ENCODE measurements at regions not wholly inside any gene's neighbourhood (a gene's known extent, or its start where the extent isn't known, plus 50 kb on each side); places are given as distances from the start of the nearest gene placed in this dataset.

- no peak for DNase-seq (ENCODE audit: low read depth in 2 of 2)
Measured at GRCh38 chr7:41633690-41634089, 69.2 kb downstream of the INHBA start.

DNA sequence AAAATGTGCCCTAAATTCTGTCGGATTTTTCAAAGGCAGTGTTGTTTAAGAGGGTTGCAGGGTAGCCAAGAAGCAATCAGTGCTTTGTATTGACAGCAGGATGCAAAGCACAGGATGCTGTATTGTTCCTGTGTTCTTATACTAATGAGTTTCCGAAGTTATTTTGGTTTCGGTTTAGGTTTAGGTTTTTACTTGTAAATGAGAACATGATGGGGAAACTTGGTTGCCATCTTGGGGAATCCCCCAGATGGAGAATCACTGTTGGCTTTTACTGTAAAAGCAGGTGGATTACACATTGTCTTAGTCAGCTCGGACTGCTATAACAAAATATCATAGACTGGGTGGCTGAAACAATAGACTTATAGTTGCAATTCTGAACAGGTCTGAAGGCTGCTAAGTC, 72.1 kb downstream of the INHBA start:
- DNase-seq (ENCODE audit: low read depth in 2 of 2), result no peak

DNA sequence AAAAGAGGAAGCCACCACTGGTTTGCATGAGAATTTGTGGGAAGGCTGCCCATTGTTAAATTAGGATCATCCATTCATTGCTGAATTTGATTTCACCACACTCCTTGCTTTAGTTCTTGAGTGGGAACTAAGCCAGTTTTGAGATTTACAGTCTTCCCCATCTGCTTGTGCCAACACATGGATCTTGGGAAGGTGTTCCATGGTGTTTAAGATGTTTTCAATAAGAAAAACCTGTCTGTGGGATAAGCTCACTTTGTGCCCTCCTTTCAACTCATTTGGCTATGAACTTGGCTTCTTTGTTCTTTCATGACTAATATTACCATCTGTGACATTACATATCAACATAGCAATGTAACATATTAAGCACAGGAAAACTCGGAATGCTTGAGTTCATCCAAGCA, 73.2 kb downstream of the INHBA start:
- peak; percentile 74 to 78 for DNase-seq (ENCODE audit: low read depth in 2 of 2)

DNA sequence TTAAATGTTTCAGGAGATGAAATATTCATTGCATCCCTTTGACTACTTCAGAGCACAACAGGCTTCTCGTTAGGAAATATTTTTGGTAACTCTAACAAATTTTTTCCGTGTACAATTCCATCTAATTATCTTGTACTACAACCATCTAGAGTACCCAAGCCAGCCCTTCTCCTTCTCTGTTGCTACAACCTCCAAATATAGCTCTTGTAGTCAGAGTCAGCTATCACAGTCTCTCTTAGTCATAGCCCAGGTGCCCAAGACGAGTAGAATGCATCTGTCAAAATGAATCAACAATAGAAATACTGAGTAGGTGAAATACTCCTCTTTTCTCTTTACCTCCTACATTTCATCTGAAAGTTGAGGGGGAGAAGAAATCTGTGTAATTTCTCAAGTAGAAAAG, 74.0 kb downstream of the INHBA start:
- DNase-seq (ENCODE audit: low read depth in 2 of 2), result no peak

- DNase-seq (ENCODE audit: low read depth in 2 of 2), result no peak
Measured at GRCh38 chr7:41627645-41628298, 75.1 kb downstream of the INHBA start.

DNA sequence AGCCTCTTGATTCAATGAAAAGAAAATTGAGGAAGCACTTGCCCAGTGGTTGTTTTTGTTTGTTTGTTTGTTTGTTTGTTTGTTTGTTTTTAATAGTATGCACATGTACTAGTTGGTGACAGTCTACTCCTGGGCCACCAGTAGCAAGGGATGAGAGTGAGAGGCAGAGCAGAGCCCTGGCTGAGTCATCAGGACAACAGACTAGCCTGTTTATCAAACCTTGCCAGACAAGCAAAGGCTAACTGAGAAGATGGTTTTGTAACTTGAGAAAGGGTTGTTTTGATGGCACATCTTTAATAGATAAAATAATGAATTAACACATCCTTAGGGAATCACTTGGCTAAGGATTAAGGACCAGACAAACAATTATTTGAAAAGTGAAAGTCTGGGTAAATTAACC, 78.1 kb downstream of the INHBA start:
- no peak for DNase-seq (ENCODE audit: low read depth in 2 of 2)

DNA sequence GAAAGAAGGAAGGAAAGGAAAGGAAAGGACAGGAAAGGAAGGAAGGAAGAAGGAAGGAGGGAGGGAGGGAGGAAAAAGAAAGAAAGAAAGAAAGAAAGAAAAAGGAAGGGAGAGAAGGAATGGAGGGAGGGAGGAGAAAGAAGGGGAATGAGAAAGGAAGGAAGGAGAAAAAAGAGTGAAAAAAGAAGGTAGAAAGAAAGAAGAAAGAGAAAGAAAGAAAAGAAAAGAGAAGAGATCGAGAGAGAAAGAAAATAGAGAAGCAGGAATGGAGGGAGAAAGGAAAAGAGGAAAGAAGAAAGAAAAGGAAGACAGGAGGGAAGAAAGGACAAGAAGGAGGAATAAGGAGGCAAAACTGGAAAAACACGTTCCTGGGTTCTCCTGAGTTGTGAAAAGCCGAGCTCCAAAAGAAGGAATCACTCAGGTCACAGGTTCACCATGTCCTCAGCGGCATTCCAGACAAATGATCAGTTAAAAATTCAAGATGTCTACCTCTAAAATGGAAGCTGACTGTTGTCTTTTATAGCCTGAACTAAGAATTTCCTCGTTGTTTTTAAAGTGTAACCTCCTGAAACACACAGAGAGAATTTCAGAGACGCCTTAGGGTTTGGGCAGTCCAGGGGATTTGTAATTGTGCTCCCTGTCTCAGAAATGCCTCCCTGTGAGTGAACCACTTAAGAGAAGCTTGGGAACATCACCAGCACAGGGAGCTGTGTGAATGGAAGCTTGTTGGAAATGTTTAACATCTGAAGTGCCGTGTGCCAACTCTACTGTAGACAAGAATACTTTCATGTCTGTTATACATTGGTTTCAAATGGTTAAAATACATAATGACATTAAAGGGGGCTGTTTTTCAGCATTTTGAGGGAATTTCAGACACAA, 80.7 kb downstream of the INHBA start:
- DNase-seq (ENCODE audit: low read depth in 2 of 2), result no peak

GRCh38 chr7:41617987-41618386, 84.9 kb downstream of the INHBA start:
- DNase-seq (ENCODE audit: low read depth in 2 of 2), result no peak

DNA sequence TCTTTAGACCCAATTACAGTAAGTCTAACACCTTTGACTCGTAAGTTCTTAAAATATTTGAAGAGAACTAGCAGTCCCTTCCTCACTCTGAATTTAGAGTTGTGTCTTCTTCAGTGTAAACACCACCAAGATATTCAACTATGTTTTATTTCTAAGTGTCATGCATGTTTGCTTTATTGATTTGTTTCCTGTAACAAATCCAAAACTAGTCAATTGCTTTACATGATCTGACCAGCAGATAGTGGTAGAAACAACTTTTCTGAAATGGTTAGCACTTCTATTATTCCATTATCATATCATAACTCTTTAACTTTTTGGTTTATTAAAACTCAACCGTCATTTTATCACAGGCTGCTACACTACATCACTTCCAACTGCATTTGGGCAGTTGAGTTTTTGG, 90.1 kb downstream of the INHBA start:
- DNase-seq (ENCODE audit: low read depth in 2 of 2), result no peak

- DNase-seq (ENCODE audit: low read depth in 2 of 2), result no peak
Measured at GRCh38 chr7:41612386-41612785, 90.5 kb downstream of the INHBA start.

GRCh38 chr7:41608447-41608846, 94.4 kb downstream of the INHBA start:
- DNase-seq (ENCODE audit: low read depth in 2 of 2), result no peak

- no peak for DNase-seq (ENCODE audit: low read depth in 2 of 2)
Measured at GRCh38 chr7:41603985-41604384, 98.9 kb downstream of the INHBA start.

DNA sequence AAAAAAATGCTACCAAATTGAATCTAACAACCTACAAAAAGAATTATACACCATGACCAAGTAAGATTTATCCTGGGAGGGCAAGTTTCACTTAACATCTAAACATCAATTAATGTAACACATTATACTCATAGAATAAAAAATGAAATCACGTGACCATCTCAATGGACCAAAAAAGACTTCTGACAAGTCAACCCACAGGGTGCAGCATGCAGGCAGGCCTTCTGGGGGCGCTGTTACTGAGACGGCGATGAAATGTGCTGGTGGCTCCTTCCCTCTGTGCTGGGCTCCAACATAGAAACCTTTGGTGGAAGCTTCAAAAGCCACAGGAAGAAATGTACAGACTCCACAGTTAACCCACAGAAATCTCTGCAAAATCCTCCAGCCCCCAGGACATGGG, 103.1 kb downstream of the INHBA start:
- DNase-seq (ENCODE audit: low read depth in 2 of 2), result no peak

DNA sequence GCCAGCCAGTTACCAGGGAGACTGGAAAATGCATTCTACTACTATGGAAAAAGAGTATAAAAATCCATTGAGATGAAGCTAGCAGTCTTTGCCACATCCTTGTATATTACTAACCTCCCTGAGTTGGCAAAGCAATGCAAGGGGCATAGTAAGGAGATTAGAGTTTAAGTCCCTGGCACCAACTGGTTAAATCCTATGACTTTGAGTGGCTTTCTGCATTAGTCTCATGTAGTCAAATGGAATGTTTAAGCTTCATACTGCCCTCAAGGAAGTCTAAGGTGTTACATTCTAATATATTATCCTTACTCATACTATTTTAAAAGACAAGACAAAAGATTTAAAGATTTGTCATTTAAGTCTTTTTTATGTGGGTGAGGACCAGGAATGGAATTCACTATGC, 110.1 kb downstream of the INHBA start:
- DNase-seq (ENCODE audit: low read depth in 2 of 2), result no peak

DNA sequence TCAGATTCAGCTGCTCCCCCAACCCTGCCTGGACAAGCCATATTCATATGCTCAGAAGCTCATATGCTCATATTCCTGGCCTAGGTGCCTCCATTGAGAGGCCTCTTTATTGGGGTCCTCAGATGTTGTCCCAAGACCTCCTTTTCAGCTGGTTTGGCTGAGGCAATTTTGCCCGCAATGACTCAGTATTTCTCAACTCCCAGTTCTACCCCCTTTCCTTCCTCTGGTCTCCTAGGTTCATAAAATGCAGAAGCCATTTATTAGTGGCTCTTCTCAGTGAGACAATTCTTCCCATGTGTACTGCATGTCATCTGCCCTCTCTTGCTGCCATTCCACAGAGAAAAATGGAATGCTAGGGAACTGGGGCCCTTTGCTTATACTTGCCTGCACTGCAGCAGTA, 110.7 kb downstream of the INHBA start:
- no peak for DNase-seq (ENCODE audit: low read depth in 2 of 2)

DNA sequence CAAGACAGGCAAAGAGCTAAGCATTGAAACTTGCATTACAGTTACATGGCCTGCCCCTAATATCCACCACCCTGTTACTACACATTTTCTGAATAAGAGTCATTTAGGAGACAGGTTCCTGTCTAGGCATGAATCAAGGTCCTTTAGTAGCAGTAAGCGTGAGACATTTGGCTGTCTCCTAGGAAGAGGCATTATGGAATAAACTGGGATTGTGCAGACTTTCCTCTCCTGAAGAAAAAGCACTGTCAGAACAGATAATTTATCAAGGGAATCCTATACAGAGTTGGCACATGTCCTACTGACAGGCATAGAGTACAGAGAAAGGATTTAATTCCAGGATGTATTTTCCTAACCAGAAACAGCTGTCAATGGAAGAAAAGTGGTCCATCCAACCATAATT, 111.9 kb downstream of the INHBA start:
- no peak for DNase-seq (ENCODE audit: low read depth in 2 of 2)

- DNase-seq (ENCODE audit: low read depth in 2 of 2), result no peak
Measured at GRCh38 chr7:41588341-41588740, 114.5 kb downstream of the INHBA start.

GRCh38 chr7:41586931-41587640, 115.8 kb downstream of the INHBA start:
- DNase-seq (ENCODE audit: low read depth in 2 of 2), result peak; percentile 36 to 41

- DNase-seq (ENCODE audit: low read depth in 2 of 2), result no peak
Measured at GRCh38 chr7:41584746-41585145, 118.1 kb downstream of the INHBA start.

DNA sequence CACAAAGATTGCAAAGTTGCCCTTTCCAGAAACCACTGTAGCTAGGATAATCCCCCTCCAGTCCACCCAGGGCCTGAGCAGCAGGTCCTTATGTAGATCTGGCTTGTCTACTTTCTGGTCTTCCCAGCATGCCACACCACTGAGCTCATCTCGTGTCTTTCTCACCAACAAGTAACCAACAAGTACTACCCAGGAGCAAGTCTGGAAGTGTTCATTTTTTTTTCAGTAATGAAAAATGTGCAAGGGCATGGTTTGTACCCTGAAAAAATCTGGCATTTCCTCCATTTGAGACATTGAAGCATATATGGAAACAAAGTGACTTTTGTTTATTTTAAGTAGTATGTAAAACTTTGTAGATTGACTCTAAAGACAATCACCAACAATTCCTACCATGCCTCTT, 120.8 kb downstream of the INHBA start:
- DNase-seq (ENCODE audit: low read depth in 2 of 2), result no peak

- no peak for DNase-seq (ENCODE audit: low read depth in 2 of 2)
Measured at GRCh38 chr7:41581041-41581440, 121.8 kb downstream of the INHBA start.

All from fibroblast of skin of left quadriceps (primary cell).